GM11168 (cell line): ENCODE measurements at regions not wholly inside any gene's neighbourhood (a gene's known extent, or its start where the extent isn't known, plus 50 kb on each side); places are given as distances from the start of the nearest gene placed in this dataset.
"Not testable (repeated sequence)": the region's sequence is repeated elsewhere in the genome, so short reads cannot be mapped to it uniquely, and the experiment has no call there.

ENCODE experiments used
- in situ Hi-C: fragments of 300-500 bp; cut with MboI; formaldehyde crosslinking; loops from one replicate; pipeline ENCODE4 v1.12.0; 2022; ENCODE audit warnings: low sequenced_read_pairs; ENCODE audit not compliant: unreplicated experiment

- in situ Hi-C loops, result no loop called here
These were observed 132.3 kb upstream of the NETO1 start for GRCh38 chr18:72999971-73000607.

GRCh38 chr18:72995558-72995957 is 127.8 kb upstream of the NETO1 start:
- in situ Hi-C loops, result no loop called here

DNA sequence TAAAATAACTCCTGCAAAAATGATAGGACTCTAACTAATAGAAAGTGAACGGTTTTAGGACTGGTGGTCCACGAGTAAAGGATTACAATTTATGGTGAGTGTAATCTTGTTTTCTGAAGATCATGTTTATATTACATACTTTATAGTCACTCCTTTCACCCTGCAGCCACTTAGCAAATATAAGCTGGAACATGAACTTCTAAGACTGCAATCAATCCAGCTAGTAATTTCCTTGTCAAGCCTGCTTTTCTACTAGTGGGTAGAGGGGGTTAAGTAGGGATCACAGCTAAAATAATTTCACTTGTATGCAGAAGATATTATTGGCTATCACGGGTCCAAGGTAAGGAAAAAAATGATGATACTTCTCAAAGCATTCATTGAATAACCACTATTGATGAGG is 125.5 kb upstream of the NETO1 start:
- in situ Hi-C loops, result no loop called here

DNA sequence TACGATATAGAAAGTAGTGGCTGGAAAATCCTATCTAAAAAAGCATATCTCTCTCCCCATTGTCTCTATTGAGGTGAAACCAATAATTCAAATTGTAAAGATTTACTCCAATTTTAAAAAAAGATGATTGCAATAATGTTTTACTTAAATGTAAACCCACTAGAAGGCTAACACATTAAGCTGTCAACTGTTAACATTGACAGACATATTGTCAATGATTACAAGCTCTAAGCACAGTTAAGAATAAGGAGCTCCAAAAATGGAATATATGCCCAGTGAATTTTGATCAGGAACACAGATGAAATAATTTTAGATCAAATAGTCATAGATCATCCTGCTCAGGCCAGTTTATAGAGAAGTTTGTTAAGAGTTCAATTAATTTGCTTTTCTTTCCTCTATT is 123.6 kb upstream of the NETO1 start:
- in situ Hi-C loops, result no loop called here

GRCh38 chr18:72987570-72987969 is 119.8 kb upstream of the NETO1 start:
- in situ Hi-C loops, result not testable (repeated sequence)

DNA sequence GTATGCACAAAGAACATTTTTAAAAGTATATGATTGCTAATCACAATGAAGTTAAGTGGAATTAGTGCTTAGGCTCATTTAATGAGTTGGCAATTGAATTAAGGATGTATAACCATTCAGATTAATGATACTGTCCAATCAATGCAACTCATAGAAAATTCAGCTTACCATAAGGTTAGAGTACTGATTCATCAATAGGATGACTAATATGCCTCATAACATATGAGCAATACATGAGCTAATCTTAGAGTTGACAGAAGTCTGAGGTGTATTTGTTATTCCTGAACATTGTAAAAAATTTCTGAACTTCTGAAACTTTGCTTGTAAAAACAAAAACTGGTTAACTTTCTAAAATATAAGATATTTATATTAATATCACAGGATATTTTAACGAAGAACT is 118.3 kb upstream of the NETO1 start:
- in situ Hi-C loops, result no loop called here

GRCh38 chr18:72985686-72986085 is 117.9 kb upstream of the NETO1 start:
- in situ Hi-C loops, result no loop called here

- in situ Hi-C loops, result no loop called here
These were observed 116.5 kb upstream of the NETO1 start for GRCh38 chr18:72984290-72984689.

GRCh38 chr18:72973841-72974240 is 106.1 kb upstream of the NETO1 start:
- in situ Hi-C loops, result no loop called here

DNA sequence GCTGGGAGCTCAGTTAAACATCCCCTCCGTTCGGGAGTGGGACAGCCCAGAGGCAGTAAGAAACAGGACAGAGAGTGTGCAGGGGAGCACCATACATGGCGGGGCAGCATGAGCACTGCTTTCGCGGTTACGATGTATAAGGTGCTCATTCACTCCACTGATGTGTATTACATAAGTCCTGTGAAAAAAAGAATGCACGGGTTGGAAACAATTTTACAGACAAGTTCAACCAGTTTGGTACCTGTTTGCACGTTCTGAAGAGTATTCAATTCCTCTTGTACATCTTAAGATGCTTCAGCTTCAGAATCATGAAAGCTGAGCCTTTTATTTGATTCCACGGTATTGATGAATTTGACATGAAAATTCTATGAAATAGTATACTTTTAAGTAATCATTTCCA is 97.8 kb upstream of the NETO1 start:
- in situ Hi-C loops, result no loop called here

- in situ Hi-C loops, result not testable (repeated sequence)
These were observed 90.4 kb upstream of the NETO1 start for GRCh38 chr18:72958195-72958594.

DNA sequence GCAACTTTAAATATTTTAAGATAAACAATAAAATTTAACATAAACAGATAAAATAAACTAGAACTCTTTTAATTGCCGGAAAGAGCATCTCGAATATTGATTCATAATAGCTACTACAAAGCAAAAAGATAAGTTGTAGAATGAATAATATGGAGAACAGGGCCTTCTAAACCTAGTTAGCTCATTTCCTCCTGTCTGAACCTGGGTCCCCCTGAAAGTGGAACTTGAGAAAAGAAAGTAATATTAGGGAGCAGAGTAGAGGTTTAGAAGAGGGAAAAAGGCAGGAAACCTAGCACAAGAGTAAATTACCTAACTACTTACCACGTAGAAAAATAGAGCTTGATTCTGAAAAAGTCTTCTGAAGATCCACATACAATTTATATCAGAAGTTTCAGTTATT is 80.7 kb upstream of the NETO1 start:
- in situ Hi-C loops, result no loop called here

DNA sequence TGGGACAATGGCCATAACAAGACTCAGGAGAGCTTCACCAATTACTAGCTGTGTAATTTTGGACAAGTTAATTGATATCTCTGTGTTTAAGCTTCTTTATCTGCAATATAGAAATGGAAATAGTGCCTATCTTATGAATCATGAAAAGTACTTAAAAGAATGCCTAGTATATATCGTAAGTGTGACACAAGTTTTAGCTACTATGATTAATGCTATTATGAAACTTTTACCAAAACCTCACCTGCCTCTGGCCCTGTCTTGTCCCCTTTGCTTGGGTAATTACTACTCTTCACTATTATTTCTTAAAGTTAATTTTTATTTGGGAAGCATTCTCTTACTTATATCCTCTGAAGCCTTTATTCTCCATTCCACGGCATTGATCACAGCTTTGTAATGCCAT is 75.0 kb upstream of the NETO1 start:
- in situ Hi-C loops, result no loop called here

DNA sequence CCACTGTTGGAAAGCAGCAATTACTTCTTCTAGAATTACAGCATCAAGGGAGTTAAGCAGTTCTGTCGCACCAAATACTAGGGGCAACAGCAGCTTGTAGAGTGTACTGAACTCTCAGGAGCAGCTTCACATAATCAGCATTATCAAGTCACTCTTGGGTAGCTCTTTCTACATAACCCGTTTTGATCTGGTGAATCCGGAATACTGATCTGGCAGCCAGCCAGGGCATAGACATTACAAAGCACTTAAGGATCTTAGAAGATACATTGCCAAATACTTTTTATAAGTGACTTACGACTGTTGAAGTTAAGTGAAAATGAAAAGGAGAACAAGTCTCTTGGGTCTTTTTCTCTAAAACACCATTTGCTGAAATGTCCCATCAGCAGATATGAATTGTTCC is 73.2 kb upstream of the NETO1 start:
- in situ Hi-C loops, result no loop called here

DNA sequence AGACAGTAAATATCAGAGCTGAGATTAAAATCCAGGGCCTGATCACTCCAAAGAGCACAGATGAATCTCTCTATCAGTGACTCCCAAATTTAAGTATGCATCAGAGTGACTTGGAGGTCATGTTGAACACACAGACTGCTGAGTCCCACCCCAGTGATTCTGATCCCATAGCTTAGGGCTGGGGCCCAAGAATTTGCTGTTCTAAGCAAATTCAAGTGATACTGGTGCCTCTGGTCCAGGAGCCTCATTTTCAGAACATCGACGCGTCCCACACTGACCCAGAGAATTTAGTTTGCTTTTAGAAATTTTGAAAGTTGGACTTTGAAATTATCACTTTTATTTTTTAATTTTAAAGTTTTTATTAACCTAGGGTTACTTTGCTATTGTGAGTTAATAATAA is 72.7 kb upstream of the NETO1 start:
- in situ Hi-C loops, result no loop called here

- in situ Hi-C loops, result no loop called here
These were observed 68.0 kb upstream of the NETO1 start for GRCh38 chr18:72935744-72936143.

DNA sequence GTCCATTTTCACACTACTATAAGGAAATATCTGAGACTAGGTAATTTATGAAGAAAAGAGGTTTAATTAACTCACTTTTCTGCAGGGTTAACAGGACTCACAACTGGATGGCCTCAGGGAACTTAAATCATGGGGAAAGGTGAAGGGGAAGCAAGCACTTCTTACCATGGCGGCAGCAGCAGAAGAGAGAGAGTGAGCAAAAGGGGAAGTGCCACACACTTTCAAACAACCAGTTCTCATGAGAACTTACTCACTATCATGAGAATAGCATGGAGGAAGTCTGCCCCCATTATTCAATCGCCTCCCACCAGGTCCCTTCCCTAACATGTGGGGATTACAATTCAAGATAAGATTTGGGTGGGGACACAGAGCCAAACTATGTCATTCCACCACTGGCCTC is 55.1 kb upstream of the NETO1 start:
- in situ Hi-C loops, result no loop called here
